HL-60 (cell line): ENCODE measurements at regions not wholly inside any gene's neighbourhood (a gene's known extent, or its start where the extent isn't known, plus 50 kb on each side); places are given as distances from the start of the nearest gene placed in this dataset.

Experiments used
- DNase-seq, 2 experiments: peaks; one replicate each; pipeline ENCODE4 v3.0.0-alpha.2; 2010 to 2020; ENCODE audit warnings: low read depth in 1 of 2, low spot score in 1 of 2
- H3K27ac ChIP-seq: fragments of 250-450 bp; sonication (Bioruptor Pico); replicated peaks from 2 replicates; pipeline ENCODE4 v1.5.1; 2020; ENCODE audit warnings: mild to moderate bottlenecking, moderate library complexity
- H3K27me3 ChIP-seq: fragments of 250-450 bp; sonication (Bioruptor Pico); 2 replicates; pipeline ENCODE4 v1.5.1; 2021; ENCODE audit warnings: mild to moderate bottlenecking, moderate library complexity; ENCODE audit not compliant: insufficient read depth, poor library complexity, severe bottlenecking
- H3K4me3 ChIP-seq: replicated peaks from 2 replicates; pipeline ENCODE4 v1.5.1; 2011; ENCODE audit warnings: mild to moderate bottlenecking, control low read depth, low read length; ENCODE audit not compliant: insufficient read depth
- CTCF ChIP-seq: IDR thresholded peaks from one replicate; pipeline ENCODE4 v1.5.1; 2011; ENCODE audit warnings: low read length, control low read depth, inconsistent platforms; ENCODE audit not compliant: insufficient read depth
- GABPA ChIP-seq: IDR thresholded peaks from 2 replicates; pipeline ENCODE4 v1.6.1; 2012; ENCODE audit warnings: low read depth
- POLR2AphosphoS5 ChIP-seq: IDR thresholded peaks from 2 replicates; pipeline ENCODE4 v1.6.1; 2012; ENCODE audit warnings: low read depth
- REST ChIP-seq: IDR thresholded peaks from 2 replicates; pipeline ENCODE4 v1.6.1; 2012; ENCODE audit warnings: low read depth; ENCODE audit not compliant: insufficient replicate concordance
- SPI1 ChIP-seq: IDR thresholded peaks from 2 replicates; pipeline ENCODE4 v1.6.1; 2012; ENCODE audit warnings: low read depth, mild to moderate bottlenecking, borderline replicate concordance

GRCh38 chr4:4675051-4675581 is 133.3 kb upstream of the STX18 start:
- no peaks in the 10 kb centered on the region for H3K27me3 ChIP-seq
- TF ChIP-seq CTCF (no peak), GABPA (no peak), REST (no peak), POLR2AphosphoS5 (no peak), SPI1 (no peak)
- no peak overlapping the region for H3K4me3 ChIP-seq
- H3K27ac ChIP-seq, result no peak overlapping the region
- DNase-seq, result no peak

- Histone ChIP-seq H3K27me3 (no peaks in the 10 kb centered on the region), H3K4me3 (no peak overlapping the region), H3K27ac (no peak overlapping the region)
- TF ChIP-seq CTCF (no peak), POLR2AphosphoS5 (no peak), GABPA (no peak), REST (no peak), SPI1 (no peak)
- DNase-seq, result no peak
Measured at GRCh38 chr4:4673070-4673469, 131.2 kb upstream of the STX18 start.

GRCh38 chr4:4672402-4672801 is 130.6 kb upstream of the STX18 start:
- Histone ChIP-seq H3K27ac (no peak overlapping the region), H3K27me3 (no peaks in the 10 kb centered on the region), H3K4me3 (no peak overlapping the region)
- no peak for TF ChIP-seq SPI1
- TF ChIP-seq REST, result no peak
- TF ChIP-seq CTCF, result no peak
- TF ChIP-seq POLR2AphosphoS5, result no peak
- no peak for TF ChIP-seq GABPA
- DNase-seq, result no peak
